Upper lobe of right lung (tissue), 1 donor: ENCODE measurements at regions not wholly inside any gene's neighbourhood (a gene's known extent, or its start where the extent isn't known, plus 50 kb on each side); places are given as distances from the start of the nearest gene placed in this dataset.

Source experiments
- ATAC-seq: fragments of 200-7000 bp; cut with Tn5 transposase; one replicate; pipeline ENCODE4 v1.9.1; 2020; ENCODE audit warnings: mild to moderate bottlenecking, moderate library complexity
- DNase-seq: peaks from one replicate; pipeline ENCODE4 v3.0.0-alpha.2; 2020
- H3K27ac ChIP-seq: fragments of 200-600 bp; one replicate; pipeline ENCODE4 v1.8.0; 2022
- H3K27me3 ChIP-seq: fragments of 200-600 bp; one replicate; pipeline ENCODE4 v1.8.0; 2022; ENCODE audit warnings: mild to moderate bottlenecking
- H3K36me3 ChIP-seq: fragments of 200-600 bp; one replicate; pipeline ENCODE4 v1.8.0; 2022
- H3K4me1 ChIP-seq: fragments of 200-600 bp; one replicate; pipeline ENCODE4 v1.8.0; 2022
- H3K4me3 ChIP-seq: fragments of 200-600 bp; one replicate; pipeline ENCODE4 v1.8.0; 2022; ENCODE audit warnings: mild to moderate bottlenecking
- H3K9me3 ChIP-seq: fragments of 200-600 bp; one replicate; pipeline ENCODE4 v1.8.0; 2022
- intact Hi-C: fragments of 100-400 bp; cut with DNase I; formaldehyde crosslinking; loops from one replicate; pipeline ENCODE4 v1.11.0; 2022
- TF ChIP-seq, protein P1 (sequence below): fragments of 200-600 bp; IDR thresholded peaks from one replicate; pipeline ENCODE4 v1.8.0; 2022; ENCODE audit warnings: antibody characterized with exemption
- donor health status: DM: no; HTN: yes; CAD: no; lungs with severe emphysema.

DNA sequence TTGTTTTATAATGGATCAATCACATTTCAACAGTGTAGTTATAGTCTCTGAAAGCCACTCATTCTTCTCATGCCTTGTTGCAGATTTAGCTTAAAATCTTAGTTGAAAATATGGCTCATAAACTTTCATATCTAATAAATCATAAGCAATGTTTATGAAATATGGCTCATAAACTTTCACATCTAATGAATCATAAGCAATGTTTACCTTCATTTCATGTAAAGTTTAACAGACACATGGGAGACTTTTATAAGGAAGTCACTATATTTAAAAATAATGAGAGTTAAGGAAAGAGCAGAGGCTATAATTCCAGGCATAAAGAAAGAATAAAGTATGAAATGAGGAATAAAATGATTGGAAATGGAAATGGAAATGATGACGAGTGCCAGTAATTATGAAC lies 1042.1 kb downstream of the FSCB start:
- DNase-seq (no peak), ATAC-seq (no peak)
- Histone ChIP-seq H3K27ac (no peak overlapping the region), H3K4me1 (no peaks in the 10 kb centered on the region), H3K36me3 (no peaks in the 10 kb centered on the region), H3K27me3 (no peaks in the 10 kb centered on the region), H3K4me3 (no peak overlapping the region), H3K9me3 (no peaks in the 10 kb centered on the region)
- TF ChIP-seq, protein P1, sequence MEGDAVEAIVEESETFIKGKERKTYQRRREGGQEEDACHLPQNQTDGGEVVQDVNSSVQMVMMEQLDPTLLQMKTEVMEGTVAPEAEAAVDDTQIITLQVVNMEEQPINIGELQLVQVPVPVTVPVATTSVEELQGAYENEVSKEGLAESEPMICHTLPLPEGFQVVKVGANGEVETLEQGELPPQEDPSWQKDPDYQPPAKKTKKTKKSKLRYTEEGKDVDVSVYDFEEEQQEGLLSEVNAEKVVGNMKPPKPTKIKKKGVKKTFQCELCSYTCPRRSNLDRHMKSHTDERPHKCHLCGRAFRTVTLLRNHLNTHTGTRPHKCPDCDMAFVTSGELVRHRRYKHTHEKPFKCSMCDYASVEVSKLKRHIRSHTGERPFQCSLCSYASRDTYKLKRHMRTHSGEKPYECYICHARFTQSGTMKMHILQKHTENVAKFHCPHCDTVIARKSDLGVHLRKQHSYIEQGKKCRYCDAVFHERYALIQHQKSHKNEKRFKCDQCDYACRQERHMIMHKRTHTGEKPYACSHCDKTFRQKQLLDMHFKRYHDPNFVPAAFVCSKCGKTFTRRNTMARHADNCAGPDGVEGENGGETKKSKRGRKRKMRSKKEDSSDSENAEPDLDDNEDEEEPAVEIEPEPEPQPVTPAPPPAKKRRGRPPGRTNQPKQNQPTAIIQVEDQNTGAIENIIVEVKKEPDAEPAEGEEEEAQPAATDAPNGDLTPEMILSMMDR = no peak
- intact Hi-C loops = no loop called here

DNA sequence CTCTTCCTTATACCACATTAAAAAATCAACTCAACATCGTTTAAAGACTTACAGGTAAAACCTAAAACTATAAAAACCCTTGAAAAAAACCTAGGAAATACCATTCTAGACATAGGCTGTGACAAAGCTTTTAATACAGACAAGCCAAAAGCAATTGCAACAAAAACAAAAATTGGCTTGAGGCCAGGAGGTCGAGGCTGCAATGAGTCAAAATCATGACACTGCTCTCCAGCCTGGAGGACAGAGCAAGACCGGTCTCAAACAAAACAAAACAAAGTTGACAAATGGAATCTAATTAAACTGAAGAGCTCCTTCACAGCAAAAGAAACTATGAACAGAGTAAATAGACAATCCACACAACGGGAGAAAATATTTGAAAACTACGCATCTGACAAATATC lies 1057.8 kb downstream of the FSCB start:
- no peaks in the 10 kb centered on the region for H3K9me3 ChIP-seq
- no peak for ATAC-seq
- no peak overlapping the region for H3K4me3 ChIP-seq
- TF ChIP-seq, protein P1 = no peak
- no peaks in the 10 kb centered on the region for H3K4me1 ChIP-seq
- no peak overlapping the region for H3K27ac ChIP-seq
- H3K36me3 ChIP-seq = no peaks in the 10 kb centered on the region
- intact Hi-C loops = no loop called here
- H3K27me3 ChIP-seq = no peaks in the 10 kb centered on the region
- DNase-seq = no peak

DNA sequence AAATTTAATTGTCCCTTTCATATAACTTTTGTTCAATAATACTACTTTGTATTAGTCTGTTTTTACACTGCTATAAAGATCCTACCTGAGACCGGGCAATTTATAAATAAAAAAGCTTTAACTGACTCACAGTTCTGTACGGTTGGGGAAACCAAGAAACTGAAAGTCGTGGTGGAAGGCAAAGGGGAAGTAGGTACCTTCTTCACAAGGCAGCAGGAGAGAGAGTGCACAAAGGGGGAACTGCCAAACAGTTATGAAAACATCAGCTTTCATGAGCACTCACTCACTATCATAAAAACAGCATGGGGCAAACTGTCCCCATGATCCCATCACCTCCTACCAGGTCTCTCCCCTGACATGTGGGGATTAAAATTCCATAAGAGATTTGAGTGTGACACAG lies 1069.0 kb downstream of the FSCB start:
- DNase-seq = no peak
- intact Hi-C loops = no loop called here
- Histone ChIP-seq H3K4me1 (no peaks in the 10 kb centered on the region), H3K27ac (no peak overlapping the region), H3K36me3 (no peaks in the 10 kb centered on the region), H3K9me3 (no peaks in the 10 kb centered on the region), H3K27me3 (no peaks in the 10 kb centered on the region), H3K4me3 (no peak overlapping the region)
- TF ChIP-seq, protein P1 = no peak
- no peak for ATAC-seq

DNA sequence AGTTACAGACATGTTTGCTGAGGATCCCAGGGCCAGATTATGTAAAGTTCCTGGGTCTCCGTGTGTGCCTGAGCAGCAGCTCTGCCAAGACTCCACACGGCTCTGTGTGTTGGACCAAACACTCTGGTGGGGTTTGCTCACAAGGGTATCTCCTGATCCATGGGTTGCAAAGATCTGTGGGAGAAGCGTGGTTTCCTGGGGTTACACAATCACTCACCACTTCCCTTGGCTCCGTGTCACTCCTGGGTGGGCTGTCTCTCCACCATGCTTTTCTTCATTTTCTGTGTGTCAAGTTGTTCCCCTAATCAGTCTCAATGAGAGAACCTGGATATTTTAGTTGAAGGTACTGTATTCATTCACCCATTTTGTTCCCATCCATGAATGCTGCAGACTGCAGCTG lies 1088.8 kb downstream of the FSCB start:
- Histone ChIP-seq H3K4me1 (no peaks in the 10 kb centered on the region), H3K4me3 (no peak overlapping the region), H3K27me3 (no peaks in the 10 kb centered on the region), H3K9me3 (no peaks in the 10 kb centered on the region), H3K36me3 (no peaks in the 10 kb centered on the region), H3K27ac (no peak overlapping the region)
- ATAC-seq (peak; percentile 29), DNase-seq (no peak)
- intact Hi-C loops = no loop called here
- TF ChIP-seq, protein P1 = no peak

DNA sequence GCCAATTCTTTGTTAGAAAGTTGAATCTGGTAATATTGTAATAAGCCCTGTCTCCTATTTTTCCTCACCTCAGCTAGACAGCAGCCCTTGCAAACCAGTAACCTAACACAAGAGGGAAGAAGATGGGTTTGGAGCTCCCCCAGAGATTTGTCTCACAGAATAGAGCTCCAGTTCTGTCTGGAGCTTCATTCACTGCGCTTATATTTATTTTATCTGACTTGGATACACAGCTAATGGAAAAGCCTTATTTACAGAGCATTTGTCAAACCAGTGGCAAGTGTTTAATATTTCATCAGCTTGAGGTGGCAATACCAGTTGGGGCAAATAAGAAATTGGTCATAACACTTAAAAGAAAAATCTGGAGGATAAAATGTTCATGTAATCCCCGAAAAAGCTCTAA lies 1094.0 kb downstream of the FSCB start:
- no peaks in the 10 kb centered on the region for H3K4me1 ChIP-seq

DNA sequence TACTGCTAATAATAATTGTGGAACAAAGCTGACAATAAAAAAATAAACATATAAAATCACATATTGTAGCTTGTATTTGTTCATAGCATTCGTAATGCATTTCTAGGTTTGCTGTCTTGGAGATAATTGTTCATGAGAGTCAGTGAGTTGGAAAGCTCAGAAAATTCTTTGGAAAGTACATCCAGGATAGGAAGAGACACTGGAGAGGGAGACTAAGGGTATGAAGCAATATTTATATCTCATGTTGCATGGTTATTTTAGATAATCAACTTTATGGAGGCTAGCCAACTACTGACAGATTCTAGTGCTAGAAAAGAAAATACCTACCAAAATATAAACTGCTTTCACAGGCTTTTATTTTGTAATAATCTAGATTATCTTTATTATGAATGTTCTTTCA lies 1095.2 kb downstream of the FSCB start:
- H3K27ac ChIP-seq = no peak overlapping the region
- no peaks in the 10 kb centered on the region for H3K27me3 ChIP-seq
- TF ChIP-seq, protein P1 = no peak
- intact Hi-C loops = no loop called here
- ATAC-seq (no peak), DNase-seq (no peak)
- no peaks in the 10 kb centered on the region for H3K4me1 ChIP-seq
- H3K9me3 ChIP-seq = no peaks in the 10 kb centered on the region
- no peaks in the 10 kb centered on the region for H3K36me3 ChIP-seq
- H3K4me3 ChIP-seq = no peak overlapping the region

More for the DNA sequence above, 1094.0 kb downstream of the FSCB start:
- Histone ChIP-seq H3K36me3 (no peaks in the 10 kb centered on the region), H3K27me3 (no peaks in the 10 kb centered on the region), H3K27ac (no peak overlapping the region), H3K9me3 (no peaks in the 10 kb centered on the region), H3K4me3 (no peak overlapping the region)
- TF ChIP-seq, protein P1 = no peak
- intact Hi-C loops = no loop called here
- ATAC-seq = no peak
- no peak for DNase-seq
